GM21528 (cell line): ENCODE measurements at regions not wholly inside any gene's neighbourhood (a gene's known extent, or its start where the extent isn't known, plus 50 kb on each side); places are given as distances from the start of the nearest gene placed in this dataset.
"Not testable (repeated sequence)": the region's sequence is repeated elsewhere in the genome, so short reads cannot be mapped to it uniquely, and the experiment has no call there.

Source experiments
- ATAC-seq: cut with Tn5 transposase; IDR thresholded peaks from one replicate; pipeline ENCODE4 v1.9.1; 2021; ENCODE audit warnings: mild to moderate bottlenecking, moderate library complexity; ENCODE audit not compliant: unreplicated experiment, low FRiP score

DNA sequence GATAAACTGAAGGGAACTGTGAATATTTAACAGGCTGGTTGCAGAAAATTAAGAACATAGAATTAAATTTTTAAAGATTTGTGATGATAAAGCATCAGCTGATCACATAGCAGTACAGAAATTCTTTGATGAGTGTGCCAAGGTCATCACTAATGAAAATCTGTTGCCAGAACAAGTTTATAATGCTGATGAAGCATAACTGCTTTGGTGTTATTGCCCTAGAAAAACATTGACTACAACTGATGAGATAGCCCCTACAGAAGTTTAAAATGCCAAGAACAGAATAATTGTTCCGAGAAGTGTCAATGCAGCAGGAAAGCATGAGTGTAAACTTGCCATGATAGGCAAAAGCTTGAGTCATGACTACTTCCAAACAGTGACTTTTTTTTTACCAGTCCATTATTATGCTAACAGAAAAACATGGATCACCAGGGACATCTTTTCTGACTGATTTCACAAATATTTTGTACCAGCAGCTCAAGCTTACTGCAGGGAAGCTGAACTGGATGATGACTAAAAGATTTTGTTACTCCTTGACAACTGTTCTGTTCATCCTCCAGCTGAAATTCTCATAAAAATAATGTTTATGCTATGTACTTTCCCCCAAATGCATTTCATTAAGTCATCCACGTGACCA lies 1136.6 kb downstream of the FAT4 start:
- no peak for ATAC-seq

DNA sequence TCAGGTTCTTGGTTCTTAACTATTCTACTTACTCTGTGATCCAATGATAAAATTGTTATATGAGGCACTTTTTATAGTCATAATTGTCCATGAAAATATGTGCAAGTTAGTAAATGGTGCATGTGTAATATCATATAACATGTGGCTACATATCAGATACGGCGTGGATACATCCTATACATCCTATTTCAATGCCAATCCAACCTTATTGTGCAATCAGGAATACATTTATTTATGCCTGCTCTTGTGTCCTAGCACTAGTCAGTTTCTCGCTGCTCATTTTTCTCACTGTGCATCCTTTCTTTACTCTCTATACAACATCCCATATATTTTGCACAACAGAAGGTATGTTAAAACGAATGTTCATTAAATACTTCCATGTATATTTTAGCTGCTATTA lies 1141.1 kb downstream of the FAT4 start:
- ATAC-seq, result no peak

DNA sequence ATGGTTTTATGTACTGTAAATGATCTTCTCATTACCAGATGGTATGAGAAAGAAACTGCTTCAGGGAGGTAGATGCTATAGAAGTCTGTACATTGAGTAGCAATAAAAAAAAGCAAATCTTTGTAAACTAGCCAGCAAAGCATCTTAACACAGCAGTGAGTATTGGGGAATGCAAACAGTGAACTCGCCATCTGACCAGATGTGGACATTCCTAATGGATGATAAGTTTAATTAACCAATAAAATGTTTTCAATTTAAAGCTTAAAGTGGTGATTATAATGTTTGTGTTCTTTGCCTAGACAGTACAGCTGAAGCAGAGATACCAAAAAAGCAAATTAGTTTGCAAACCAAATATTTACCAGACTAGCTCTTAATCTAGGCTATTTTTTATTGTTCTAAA lies 1144.2 kb downstream of the FAT4 start:
- ATAC-seq, result no peak

DNA sequence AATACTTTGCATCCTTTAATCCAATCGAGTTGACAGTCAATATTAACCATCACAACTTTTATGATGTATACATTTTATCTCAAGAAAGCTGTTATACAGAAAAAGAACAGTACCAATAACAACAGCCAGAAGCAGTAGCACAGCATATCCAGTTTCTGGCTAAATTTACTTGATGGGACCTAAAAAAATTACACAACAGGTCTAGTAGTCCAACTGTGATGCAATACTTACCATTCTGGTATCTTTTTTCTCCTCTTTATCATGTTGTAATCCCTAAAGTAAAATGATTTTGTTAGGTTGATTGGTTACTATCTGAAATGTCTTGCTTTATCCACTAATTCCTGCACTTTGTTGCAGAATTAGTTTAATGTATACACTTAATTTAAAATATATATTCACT lies 1150.6 kb downstream of the FAT4 start:
- no peak for ATAC-seq

DNA sequence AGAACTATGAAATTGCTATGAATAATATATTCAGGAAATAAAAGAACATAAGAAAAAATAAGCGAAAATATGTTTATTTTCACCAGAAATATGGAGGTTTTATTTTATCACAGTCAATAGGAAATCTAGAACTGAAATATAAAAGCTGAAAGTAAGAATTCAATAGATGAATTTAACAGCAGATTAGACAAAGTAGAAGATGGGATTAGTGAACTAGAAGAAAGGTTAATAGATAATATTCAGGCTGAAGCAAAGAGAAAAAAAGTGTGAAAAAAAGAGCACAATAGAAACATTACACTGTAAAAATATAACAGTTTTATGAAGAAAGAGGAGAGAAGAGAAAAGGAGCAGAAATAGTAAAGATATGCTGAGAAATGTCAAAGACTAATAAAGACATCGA lies 1152.1 kb downstream of the FAT4 start:
- ATAC-seq, result no peak

DNA sequence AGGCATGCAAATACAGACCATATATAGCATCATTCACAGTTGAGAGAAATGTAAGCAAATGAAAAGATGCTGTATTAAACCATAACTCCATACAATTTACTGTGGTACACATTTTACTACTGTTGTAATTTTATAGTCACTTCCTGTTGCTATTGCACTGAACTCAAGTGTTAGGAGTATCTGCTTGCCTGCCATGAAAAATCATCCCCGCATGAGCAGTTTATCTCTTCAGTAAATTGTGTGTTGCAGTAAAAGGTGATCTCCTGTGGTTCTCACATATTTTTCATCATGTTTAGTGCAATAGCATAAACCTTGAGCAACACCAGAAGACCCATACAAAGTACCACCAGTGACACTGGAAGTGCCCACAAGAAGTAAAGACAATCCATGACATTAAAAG lies 1153.4 kb downstream of the FAT4 start:
- ATAC-seq, result no peak

DNA sequence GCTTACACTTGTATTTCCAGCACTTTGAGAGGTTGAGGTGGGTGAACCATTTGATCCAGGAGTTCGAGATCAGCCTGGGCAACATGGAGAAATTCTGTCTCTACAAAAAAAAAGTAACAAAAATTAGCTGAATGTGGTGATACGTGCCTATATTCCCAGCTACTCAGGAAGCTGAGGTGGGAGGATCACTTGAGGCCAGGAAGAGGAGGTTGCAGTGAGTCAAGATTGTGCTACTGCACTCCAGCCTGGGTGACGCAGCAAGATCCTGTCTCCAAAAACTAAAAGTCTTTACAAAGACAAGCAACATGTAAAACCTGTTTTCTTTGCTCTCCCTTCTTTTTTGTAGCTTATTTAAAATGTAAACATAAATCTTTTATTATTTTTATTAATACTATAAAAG lies 1156.1 kb downstream of the FAT4 start:
- ATAC-seq, result no peak

DNA sequence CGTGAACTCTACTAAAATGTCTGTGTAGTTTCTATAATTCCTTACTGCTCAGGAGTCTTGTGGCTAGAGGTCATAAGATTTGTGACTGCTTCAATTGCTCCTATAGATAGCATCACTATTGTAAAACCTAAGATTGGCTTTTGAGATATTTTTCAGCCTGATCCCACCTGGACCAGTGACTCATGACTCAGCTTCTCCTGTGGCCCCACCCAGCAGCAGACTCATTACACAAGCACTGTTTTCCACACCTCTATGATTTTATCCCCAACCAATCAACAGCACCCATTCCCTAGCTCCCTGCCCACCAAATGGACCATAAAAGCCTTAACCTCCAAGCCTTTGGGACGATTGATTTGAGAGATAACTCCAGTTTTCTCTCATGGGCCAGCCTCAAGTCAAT lies 1157.0 kb upstream of the INTU start:
- ATAC-seq, result no peak

DNA sequence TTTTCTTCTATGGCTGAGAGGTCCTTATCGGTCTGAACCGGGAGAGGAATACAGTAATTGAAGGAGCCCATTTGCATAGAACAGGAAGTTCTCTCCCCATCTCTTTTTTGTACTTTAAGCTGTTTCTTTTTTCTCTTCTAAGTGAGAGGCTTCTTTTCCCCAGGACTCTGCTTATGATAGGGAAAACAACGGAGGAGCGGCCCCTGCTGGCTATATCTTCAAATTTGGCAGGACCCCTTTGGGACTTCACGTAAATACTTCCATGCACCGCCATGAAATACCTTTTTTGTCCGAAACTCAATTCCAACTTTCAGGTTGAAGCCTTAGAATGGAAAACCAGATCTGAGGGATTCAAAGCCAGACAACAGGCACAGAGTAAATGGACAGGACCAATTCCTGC lies 1153.0 kb upstream of the INTU start:
- no peak for ATAC-seq

DNA sequence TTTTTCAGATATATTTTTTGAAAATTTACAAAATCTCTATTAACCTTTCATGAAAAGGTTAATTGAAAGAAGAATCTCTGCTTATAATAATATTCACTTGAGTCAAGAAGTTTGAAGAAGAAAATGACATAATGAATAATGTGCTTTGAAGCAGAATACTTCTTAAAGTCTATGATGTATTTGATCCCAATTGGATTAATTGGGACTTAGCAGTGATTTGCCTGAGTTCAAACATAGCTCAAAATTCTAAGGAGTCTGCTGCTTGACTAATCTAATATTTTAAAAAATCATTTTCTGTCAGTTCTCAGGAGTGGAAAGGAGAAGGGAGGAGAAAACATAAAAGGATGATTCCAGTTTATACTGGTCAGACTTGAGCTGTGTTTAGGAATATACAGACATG lies 1150.4 kb upstream of the INTU start:
- no peak for ATAC-seq

DNA sequence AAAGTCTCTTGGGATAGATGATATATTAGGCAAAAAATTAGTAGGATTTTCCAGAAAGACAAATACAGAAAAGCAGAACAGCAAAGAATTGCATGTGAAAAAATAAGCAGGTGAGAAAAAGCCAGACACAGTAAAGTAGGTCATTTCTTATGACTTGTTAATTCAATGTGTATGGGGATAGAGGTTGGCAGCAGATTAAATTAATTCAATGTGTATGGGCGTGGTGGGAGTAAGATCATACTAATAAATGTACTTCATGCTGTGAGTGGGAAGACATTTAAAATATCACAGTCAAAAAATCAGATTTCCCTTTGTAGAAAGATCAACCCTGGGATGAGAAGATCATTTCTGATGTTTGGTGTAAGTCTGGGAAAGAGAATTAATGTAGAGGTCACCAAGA lies 1146.4 kb upstream of the INTU start:
- ATAC-seq, result no peak

DNA sequence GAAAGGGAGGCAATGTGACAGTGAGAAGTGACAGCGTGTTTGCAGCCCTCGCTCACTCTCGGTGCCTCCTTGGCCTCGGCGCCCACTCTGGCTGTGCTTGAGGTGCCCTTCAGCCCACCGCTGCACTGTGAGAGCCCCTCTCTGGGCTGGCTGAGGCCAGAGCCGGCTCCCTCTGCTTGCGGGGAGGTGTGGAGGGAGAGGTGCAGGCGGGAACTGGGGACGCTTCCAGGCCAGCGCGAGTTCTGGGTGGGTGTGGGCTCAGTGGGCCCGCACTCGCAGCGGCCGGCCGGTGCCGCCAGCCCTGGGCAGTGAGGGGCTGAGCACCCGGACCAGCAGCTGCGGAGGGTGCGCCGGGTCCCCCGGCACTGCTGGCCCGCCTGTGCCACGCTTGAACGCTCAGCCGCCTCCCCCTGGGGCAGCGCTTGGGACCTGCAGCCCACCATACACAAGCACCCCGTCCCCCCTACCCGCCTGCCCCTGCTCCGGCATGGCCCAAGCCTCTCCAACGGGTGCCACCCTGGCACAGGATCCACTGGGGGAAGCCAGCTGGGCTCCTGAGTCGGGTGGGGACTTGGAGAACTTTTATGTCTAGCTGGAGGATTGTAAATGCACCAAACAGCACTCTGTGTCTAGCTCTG lies 1142.8 kb upstream of the INTU start:
- no peak for ATAC-seq

DNA sequence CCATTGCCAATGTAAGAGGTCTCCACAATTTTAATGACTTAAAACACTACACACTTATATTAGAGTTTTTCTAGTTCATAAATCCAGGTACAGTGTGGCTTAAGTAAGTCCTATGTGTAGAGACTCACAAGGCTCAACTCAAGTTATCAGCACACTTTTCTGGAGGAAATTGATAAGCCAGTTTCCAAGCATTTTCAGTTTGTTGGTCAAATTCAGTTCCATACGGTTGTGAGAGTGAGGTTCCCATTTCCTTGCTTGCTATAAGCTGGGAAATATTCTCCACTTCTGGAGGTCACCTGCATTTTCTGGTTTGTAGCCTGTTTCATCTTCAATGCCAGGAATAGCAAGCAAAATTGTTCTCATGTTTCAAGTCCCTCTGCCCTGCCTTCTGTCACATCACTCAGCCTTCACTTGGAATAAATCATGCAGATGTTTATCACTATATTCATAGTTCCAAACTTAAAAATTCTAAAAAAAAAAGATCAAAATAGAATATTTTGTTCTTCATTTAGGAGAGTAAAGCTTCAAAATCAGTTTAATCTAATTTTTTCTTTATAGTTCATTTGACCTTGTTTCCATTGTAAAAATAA lies 1137.5 kb upstream of the INTU start:
- ATAC-seq, result no peak

DNA sequence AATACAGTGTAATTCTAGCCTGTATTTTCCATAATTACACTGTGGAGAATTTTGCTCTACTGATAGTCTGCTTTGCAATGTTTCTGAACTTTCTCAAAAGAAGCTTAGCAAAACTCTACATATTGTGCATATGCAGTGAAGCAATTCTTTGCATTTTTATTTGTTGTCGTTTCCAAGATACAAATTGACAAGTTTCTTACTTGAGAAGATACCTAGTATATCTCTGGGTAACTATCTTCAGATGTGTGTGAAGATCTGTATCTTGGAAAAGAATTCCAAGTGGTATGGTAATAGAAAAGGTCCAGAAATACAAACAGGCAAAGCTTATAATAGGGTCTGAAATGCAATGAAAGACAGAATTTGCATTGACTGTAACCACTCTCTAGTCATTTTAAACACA lies 1119.8 kb upstream of the INTU start:
- ATAC-seq, result no peak

DNA sequence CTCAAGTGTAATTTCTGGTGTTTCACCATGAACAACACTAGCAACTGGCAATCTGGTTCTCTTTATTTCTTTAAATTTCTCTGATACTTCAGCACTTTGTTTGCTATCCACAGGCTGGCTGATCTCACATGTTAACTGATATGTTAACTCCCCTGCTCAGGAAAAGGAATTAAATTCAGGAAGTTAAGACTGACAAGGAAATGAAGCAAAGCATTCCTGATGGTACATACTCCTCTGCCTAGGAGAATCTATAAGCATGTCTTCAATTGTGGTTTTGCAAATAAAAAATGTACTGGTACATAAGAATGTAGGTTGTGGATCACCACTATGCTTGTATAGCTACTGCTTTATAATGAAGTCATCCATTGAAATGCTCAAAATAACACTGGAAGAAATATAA lies 1119.2 kb upstream of the INTU start:
- ATAC-seq, result no peak

DNA sequence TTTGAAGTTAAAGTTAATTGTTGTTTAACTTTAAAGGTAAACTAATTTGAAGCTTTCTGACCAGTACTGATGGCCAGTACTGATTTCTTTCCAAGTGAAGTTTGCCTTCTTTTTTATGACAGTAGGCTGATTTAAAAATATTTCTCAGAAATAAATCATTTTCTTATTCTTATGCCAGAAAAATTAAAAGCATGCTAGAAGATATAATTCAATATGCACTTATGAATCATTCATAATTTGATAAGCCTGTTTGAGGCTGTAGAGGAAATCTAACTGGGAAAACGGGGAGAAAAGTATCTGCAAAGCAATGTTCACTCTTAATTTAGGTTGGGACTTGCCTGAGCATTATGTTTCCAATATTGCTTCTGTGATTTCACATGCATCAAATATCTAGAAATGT lies 1112.0 kb upstream of the INTU start:
- ATAC-seq, result no peak

DNA sequence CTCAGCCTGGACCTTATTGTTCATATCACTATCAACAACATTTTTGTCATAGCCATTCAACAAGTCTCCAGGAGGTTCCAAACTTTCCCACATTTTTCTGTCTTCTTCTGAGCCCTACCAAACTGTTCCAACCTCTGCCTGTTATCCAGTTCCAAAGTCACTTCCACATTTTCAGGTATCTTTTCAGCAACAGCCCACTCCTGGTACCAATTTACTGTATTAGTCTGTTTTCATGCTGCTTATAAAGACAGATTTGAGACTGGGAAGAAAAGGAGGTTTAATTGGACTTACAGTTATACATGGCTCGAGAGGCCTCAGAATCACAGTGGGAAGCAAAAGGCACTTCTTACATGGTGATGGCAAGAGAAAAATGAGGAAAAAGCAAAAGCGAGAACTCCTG lies 1107.4 kb upstream of the INTU start:
- ATAC-seq, result not testable (repeated sequence)

DNA sequence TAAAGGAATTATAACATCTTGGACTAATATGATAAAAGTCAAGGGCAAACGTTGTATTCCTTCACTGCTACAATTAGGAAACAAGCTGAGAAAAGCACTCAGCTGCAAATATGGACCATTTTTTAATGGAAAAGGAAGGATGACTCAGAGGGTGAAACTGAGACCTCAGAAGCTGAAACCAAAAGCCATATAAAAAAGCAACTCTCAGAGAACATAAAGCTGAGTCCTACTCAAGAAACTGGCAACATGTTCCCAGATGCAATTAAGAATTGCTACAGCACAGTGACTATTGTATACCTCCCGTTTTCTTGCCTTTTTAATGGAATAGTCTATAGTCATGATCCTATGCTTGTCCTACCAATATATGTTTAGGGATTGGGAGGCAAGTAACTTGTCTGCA lies 1106.4 kb upstream of the INTU start:
- ATAC-seq, result no peak

DNA sequence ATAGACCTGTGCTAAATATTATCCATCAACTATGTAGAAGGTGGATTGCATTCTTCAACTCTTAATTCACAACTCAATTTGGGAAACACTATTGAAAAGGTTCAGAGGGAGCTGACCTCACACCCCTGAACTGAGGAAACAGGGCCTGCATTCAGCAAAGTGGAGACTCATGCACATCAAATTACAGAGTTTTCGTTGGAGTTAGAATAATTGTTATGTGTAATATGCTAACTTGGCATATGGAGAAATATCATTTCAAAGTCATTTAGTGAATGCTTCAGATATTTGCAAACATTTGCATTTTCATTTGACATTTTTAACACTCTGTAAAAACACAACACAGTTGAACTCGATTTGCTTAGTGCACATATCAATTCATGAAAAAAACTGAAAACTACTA lies 1102.8 kb upstream of the INTU start:
- no peak for ATAC-seq

DNA sequence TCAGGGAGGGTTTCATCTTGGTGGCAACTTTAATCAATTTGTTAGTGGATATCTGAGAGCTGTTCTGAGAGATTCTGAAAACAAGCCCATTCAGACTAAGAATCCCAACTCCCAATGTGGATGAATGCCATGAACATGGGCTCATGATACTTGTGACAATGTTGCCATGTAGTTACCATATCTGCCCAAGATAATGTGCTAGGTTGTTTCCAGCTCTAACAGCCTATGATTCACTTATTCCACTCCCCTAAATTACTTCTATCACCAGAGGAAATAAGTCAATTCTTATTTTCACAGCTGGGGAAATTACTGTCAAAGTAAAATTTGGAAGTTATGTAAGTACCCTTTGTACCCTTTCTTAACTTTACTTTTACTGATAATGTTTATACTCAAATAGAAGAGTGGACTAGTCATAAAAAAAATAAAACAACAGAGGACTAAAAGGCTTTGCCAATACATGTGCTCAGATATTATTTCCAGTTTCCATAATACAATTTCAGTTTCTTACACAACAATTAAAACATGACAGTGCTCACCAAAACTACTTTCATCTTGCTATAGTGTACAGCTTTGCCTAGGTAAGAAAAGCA lies 1101.7 kb upstream of the INTU start:
- no peak for ATAC-seq

DNA sequence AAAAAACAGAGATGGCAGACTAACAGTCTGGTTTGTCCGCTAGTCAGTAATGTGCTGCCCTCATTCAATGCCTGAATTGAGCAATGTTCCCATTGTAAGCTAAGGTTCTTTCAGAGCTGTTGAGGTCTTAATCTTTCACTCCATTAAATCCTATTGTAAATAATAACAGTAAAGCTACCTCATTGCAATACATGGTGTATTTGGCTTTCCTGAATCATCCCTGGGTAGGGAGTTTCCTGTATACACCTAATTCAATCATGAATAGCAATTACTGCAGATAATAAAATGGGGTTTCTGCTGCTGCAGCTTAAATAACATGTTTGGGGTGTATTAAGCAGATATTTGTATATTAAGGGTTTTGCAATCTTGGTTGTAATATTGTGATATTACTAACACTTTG lies 1100.2 kb upstream of the INTU start:
- ATAC-seq, result no peak
